Stomach (tissue), 4 donors: ENCODE measurements at regions not wholly inside any gene's neighbourhood (a gene's known extent, or its start where the extent isn't known, plus 50 kb on each side); places are given as distances from the start of the nearest gene placed in this dataset.

Source experiments
- EP300 ChIP-seq: sonication (generic); formaldehyde crosslinking; IDR thresholded peaks from one replicate; pipeline ENCODE4 v1.6.1; 2017; ENCODE audit warnings: antibody characterized with exemption
- POLR2A ChIP-seq, 4 donors: fragments of 450-650 bp; IDR thresholded peaks; one replicate each; pipeline ENCODE4 v1.6.1; 2016; ENCODE audit warnings: antibody characterized with exemption in 4 of 4, control low read depth in 2 of 4, mild to moderate bottlenecking in 1 of 4, moderate library complexity in 1 of 4
- TF ChIP-seq, protein P1 (sequence below), 7 experiments: fragments of 450-650 bp in 4 of 7; fragments of 200-600 bp in 3 of 7; sonication (generic) in 3 of 7; IDR thresholded peaks; one replicate each; pipeline ENCODE4 v1.5.1; 2016 to 2019; ENCODE audit warnings: antibody characterized with exemption in 7 of 7, control low read depth in 2 of 7, mild to moderate bottlenecking in 1 of 7

DNA sequence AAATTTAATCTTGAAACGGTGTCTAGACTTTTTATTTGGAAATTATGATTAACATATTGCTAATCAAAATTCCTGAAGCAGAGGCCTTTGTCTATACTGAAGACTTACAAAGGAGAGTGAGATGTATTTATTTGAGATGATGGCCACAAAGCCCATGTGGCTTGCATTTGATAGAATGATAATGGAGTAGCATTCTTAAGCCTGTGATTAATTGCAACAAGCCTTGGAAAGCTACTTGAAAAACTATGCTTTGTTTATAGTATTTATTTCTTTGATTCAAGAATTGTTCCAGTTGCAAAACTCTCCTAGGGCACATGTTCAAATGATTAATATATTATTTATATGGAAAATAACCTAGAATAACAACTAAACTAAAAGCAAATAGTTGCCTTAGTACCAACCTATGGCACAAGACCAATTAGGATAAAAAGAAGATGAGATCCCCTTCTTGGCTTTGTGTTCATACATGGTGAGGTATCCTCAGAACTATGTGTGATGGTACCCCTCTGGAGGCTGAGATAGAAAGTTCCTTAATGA, 244.1 kb upstream of the TBL1XR1 start:
- TF ChIP-seq, protein P1, sequence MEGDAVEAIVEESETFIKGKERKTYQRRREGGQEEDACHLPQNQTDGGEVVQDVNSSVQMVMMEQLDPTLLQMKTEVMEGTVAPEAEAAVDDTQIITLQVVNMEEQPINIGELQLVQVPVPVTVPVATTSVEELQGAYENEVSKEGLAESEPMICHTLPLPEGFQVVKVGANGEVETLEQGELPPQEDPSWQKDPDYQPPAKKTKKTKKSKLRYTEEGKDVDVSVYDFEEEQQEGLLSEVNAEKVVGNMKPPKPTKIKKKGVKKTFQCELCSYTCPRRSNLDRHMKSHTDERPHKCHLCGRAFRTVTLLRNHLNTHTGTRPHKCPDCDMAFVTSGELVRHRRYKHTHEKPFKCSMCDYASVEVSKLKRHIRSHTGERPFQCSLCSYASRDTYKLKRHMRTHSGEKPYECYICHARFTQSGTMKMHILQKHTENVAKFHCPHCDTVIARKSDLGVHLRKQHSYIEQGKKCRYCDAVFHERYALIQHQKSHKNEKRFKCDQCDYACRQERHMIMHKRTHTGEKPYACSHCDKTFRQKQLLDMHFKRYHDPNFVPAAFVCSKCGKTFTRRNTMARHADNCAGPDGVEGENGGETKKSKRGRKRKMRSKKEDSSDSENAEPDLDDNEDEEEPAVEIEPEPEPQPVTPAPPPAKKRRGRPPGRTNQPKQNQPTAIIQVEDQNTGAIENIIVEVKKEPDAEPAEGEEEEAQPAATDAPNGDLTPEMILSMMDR (IDR thresholded peaks at IDR 0.05) = no peak
- TF ChIP-seq POLR2A (IDR thresholded peaks at IDR 0.05) (no peak), EP300 (no peak)
